ENCODE measurements at regions not wholly inside any gene's neighbourhood (a gene's known extent, or its start where the extent isn't known, plus 50 kb on each side); places are given as distances from the start of the nearest gene placed in this dataset.
"Not testable (repeated sequence)": the region's sequence is repeated elsewhere in the genome, so short reads cannot be mapped to it uniquely, and the experiment has no call there.

DNA sequence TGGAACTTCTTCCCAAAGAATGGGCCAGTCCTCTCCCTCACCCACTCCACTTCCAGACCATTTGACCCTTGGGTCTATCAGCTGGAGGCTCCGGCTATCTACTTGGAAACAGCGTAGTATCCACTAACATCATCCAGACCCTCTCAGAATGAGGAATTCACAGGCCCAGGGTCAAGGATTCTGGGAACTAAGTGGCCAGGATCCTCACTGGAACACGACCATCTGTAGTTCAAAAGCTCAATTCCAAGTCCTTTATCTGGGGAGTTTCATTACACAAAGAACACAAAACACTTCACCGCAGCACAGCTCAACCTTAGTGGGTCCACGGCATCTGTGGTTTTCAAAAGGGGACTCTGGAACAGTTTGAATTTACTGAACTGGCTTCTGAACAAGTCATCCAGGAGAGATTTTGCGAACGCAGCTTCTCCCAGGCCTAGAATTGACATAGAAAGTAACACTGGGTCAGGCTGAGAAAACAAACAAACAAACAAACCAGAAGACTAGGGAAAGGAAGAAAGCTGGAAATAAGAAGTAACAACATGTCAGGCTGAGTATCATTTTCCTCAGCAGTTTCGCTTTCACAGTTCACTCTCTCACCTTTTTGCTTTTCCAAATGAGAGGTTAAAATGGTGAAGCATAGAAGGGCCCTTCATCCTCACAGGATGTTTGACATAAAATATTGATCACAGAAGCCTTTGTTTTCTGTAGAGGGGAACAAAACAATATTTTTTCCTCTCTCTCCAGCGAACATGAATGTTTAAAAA, 57.6 kb upstream of the USP6NL start:
- Histone ChIP-seq H3K4me3 (ENCODE audit: low read depth, low read length, poor library complexity, severe bottlenecking) (no peak overlapping the region), H3K36me3 (ENCODE audit: insufficient read depth, low read length, poor library complexity, severe bottlenecking) (no peaks in the 10 kb centered on the region), H3K9me3 (ENCODE audit: low read depth, low read length, poor library complexity, severe bottlenecking) (no peaks in the 10 kb centered on the region), H3K4me1 (ENCODE audit: insufficient read depth, low read length, poor library complexity, severe bottlenecking) (peaks cover 13% of the 10 kb centered on the region), H3K27me3 (replicated peaks; ENCODE audit: insufficient read depth, low read depth, low read length, poor library complexity) (no peaks in the 10 kb centered on the region), H3K27ac (ENCODE audit: low read depth, low read length, poor library complexity, severe bottlenecking) (no peak overlapping the region)
- no TSS peak for BruUV-seq (replicated peaks)
- ChIA-PET POLR2A (ENCODE audit: low non-redundant PET) (interaction anchor here (0.7 kb wide), 1 partner anchor 34 kb away, joined by 4 read pairs; no protein-coding TSS in a partner anchor), CTCF (no interaction called here)
- TF ChIP-seq, protein P1, sequence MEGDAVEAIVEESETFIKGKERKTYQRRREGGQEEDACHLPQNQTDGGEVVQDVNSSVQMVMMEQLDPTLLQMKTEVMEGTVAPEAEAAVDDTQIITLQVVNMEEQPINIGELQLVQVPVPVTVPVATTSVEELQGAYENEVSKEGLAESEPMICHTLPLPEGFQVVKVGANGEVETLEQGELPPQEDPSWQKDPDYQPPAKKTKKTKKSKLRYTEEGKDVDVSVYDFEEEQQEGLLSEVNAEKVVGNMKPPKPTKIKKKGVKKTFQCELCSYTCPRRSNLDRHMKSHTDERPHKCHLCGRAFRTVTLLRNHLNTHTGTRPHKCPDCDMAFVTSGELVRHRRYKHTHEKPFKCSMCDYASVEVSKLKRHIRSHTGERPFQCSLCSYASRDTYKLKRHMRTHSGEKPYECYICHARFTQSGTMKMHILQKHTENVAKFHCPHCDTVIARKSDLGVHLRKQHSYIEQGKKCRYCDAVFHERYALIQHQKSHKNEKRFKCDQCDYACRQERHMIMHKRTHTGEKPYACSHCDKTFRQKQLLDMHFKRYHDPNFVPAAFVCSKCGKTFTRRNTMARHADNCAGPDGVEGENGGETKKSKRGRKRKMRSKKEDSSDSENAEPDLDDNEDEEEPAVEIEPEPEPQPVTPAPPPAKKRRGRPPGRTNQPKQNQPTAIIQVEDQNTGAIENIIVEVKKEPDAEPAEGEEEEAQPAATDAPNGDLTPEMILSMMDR (conservative IDR thresholded peaks at IDR 0.05; ENCODE audit: low read depth, low read length): no peak
- TF ChIP-seq EZH2 (IDR thresholded peaks at IDR 0.05; ENCODE audit: borderline replicate concordance, low read depth, low read length, poor library complexity, severe bottlenecking): no peak
- intact Hi-C loops (cut with micrococcal nuclease; ENCODE audit: unreplicated experiment): no loop called here
- DNase-seq (ENCODE audit: low spot score): no peak

DNA sequence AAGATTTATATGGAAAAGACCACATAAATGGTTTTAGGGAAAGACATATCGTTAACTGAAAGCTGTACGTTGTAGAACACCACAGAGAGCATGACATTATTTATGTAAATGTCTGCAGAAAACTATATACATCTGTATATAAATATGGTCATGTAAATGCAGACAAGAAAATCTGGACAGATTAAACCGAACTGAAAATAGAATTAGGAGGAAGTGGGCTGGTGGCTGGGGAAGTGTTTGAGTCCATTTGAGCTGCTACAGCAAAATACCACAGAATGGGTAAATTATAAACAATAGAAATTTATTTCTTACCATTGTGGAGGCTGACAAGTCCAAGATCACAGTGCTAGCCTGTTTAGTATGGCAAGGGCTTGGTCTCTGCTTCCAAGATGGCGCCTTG, 56.3 kb upstream of the USP6NL start:
- Histone ChIP-seq H3K27me3 (replicated peaks; ENCODE audit: insufficient read depth, low read depth, low read length, poor library complexity) (no peaks in the 10 kb centered on the region), H3K9me3 (ENCODE audit: low read depth, low read length, poor library complexity, severe bottlenecking) (no peaks in the 10 kb centered on the region), H3K27ac (ENCODE audit: low read depth, low read length, poor library complexity, severe bottlenecking) (no peak overlapping the region), H3K4me3 (ENCODE audit: low read depth, low read length, poor library complexity, severe bottlenecking) (no peak overlapping the region), H3K36me3 (ENCODE audit: insufficient read depth, low read length, poor library complexity, severe bottlenecking) (no peaks in the 10 kb centered on the region), H3K4me1 (ENCODE audit: insufficient read depth, low read length, poor library complexity, severe bottlenecking) (peaks cover 14% of the 10 kb centered on the region)
- POLR2A ChIA-PET (ENCODE audit: low non-redundant PET): no interaction called here
- CTCF ChIA-PET: no interaction called here
- DNase-seq (ENCODE audit: low spot score): no peak
- no TSS peak for BruUV-seq (replicated peaks)
- intact Hi-C loops (cut with micrococcal nuclease; ENCODE audit: unreplicated experiment): no loop called here
- TF ChIP-seq EZH2 (IDR thresholded peaks at IDR 0.05; ENCODE audit: borderline replicate concordance, low read depth, low read length, poor library complexity, severe bottlenecking): no peak
- TF ChIP-seq, protein P1 (conservative IDR thresholded peaks at IDR 0.05; ENCODE audit: low read depth, low read length): no peak

DNA sequence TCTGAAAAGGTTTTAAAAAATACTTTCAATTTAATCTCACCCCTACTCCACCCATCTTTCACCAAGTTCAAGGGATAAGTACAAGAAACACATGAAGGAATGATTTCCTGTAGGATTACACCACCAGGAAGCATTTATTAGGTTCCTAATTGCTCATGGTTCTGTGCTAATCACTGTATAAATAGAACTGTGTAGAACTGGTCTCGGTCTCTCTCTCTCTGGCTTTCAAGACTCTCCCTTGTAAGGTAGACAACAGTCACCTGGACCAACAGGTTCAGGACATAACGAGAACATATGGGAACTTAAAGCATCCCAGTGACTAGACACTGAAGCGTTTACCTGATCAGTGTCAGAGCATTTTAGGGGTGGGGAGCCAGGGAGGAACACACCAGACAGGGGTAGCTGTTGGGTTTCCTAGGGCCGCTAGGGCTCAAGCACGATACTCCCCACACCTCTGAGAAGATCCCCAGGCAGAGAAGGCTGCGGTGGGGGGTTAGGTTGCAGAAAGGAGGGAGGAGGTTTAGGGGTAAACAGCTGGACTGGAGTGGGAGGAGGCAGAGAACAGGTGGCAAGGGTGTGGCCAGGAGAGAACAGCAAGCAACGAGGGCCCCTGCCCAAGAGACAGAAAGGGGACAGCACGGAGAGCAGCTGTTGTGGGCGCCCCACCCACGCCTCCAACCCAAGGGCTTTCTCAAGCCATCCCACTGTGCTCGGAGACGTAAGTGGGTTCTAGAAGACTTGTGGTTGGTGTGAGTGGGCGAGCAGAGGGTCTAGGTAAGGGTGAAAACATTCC, 52.5 kb upstream of the USP6NL start:
- ChIA-PET POLR2A (ENCODE audit: low non-redundant PET) (no interaction called here), CTCF (no interaction called here)
- Histone ChIP-seq H3K27me3 (replicated peaks; ENCODE audit: insufficient read depth, low read depth, low read length, poor library complexity) (no peaks in the 10 kb centered on the region), H3K4me3 (ENCODE audit: low read depth, low read length, poor library complexity, severe bottlenecking) (no peak overlapping the region), H3K9me3 (ENCODE audit: low read depth, low read length, poor library complexity, severe bottlenecking) (no peaks in the 10 kb centered on the region), H3K4me1 (ENCODE audit: insufficient read depth, low read length, poor library complexity, severe bottlenecking) (peaks cover 23% of the 10 kb centered on the region), H3K27ac (ENCODE audit: low read depth, low read length, poor library complexity, severe bottlenecking) (no peak overlapping the region), H3K36me3 (ENCODE audit: insufficient read depth, low read length, poor library complexity, severe bottlenecking) (no peaks in the 10 kb centered on the region)
- BruUV-seq (replicated peaks): no TSS peak
- intact Hi-C loops (cut with micrococcal nuclease; ENCODE audit: unreplicated experiment): no loop called here
- TF ChIP-seq, protein P1 (conservative IDR thresholded peaks at IDR 0.05; ENCODE audit: low read depth, low read length): no peak
- no peak for TF ChIP-seq EZH2 (IDR thresholded peaks at IDR 0.05; ENCODE audit: borderline replicate concordance, low read depth, low read length, poor library complexity, severe bottlenecking)
- DNase-seq (ENCODE audit: low spot score): no peak

DNA sequence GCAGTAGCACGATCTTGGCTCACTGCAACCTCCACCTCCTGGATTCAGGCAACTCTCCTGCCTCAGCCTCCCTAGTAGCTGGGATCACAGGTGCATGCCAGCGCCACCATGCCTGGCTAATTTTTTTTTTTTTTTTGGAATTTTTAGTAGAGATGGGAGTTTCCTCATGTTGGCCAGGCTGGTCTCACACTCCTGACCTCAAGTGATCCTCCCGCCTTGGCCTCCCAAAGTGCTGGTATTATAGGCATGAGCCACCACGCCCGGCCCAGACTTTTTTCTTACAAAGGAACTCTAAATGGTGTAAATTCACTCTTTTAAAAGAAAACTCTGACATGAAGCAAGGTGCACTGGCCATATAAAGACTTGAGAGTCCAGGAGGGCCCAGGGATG, 51.7 kb upstream of the USP6NL start:
- CTCF ChIA-PET; DNase-seq (ENCODE audit: low spot score); H3K27ac ChIP-seq (ENCODE audit: low read depth, low read length, poor library complexity, severe bottlenecking); H3K4me3 ChIP-seq (ENCODE audit: low read depth, low read length, poor library complexity, severe bottlenecking); H3K9me3 ChIP-seq (ENCODE audit: low read depth, low read length, poor library complexity, severe bottlenecking); intact Hi-C loops (cut with micrococcal nuclease; ENCODE audit: unreplicated experiment); H3K27me3 ChIP-seq (replicated peaks; ENCODE audit: insufficient read depth, low read depth, low read length, poor library complexity); H3K36me3 ChIP-seq (ENCODE audit: insufficient read depth, low read length, poor library complexity, severe bottlenecking); POLR2A ChIA-PET (ENCODE audit: low non-redundant PET); BruUV-seq (replicated peaks): not testable (repeated sequence)
- H3K4me1 ChIP-seq (ENCODE audit: insufficient read depth, low read length, poor library complexity, severe bottlenecking): peaks cover 23% of the 10 kb centered on the region
